ENCODE measurements at regions not wholly inside any gene's neighbourhood (a gene's known extent, or its start where the extent isn't known, plus 50 kb on each side); places are given as distances from the start of the nearest gene placed in this dataset.

- Histone ChIP-seq H3K4me3 (replicated peaks in 1 of 3; ENCODE audit: insufficient read depth in 1 of 3, low read depth in 2 of 3, low read length in 3 of 3) (no peak overlapping the region), H3K36me3 (replicated peaks in 1 of 2; ENCODE audit: control insufficient read depth in 1 of 2, insufficient read depth in 2 of 2, low read length in 2 of 2) (no peaks in the 10 kb centered on the region), H3K9me3 (ENCODE audit: low read length) (no peaks in the 10 kb centered on the region), H3K27me3 (ENCODE audit: control insufficient read depth in 1 of 2, insufficient read depth in 2 of 2, low read length in 2 of 2) (peaks cover 2 to 31% of the 10 kb centered on the region in 2 experiments), H3K4me1 (ENCODE audit: insufficient read depth, low read length) (peaks cover 10% of the 10 kb centered on the region), H2AFZ (ENCODE audit: low read length) (no peak overlapping the region), H3K79me2 (ENCODE audit: insufficient read depth, low read length) (no peaks in the 10 kb centered on the region), H4K20me1 (ENCODE audit: insufficient read depth, low read length) (no peaks in the 10 kb centered on the region), H3K4me2 (ENCODE audit: low read depth, low read length) (no peak overlapping the region), H3K27ac (ENCODE audit: extremely low read length, insufficient read depth, low read length) (no peak overlapping the region), H3K9ac (ENCODE audit: insufficient read depth, low read depth, low read length) (no peak overlapping the region)
- no TSS peak for BruUV-seq (replicated peaks)
- 3% methylated on average over 4 of the region's 4 CpGs for WGBS (ENCODE audit: low lambda C conversion rate)
- CTCF ChIA-PET (ENCODE audit: low intra/inter-chr PET ratio, low total read pairs): no interaction called here
- no peak for FAIRE-seq
- intact Hi-C loops (cut with micrococcal nuclease; ENCODE audit: unreplicated experiment): no loop called here
- POLR2A ChIA-PET: no interaction called here
- TF ChIP-seq FOXP4 (CRISPR knock-in tag; IDR thresholded peaks at IDR 0.05) (no peak), FOXK2 (IDR thresholded peaks at IDR 0.05) (no peak), ZNF512 (CRISPR knock-in tag; IDR thresholded peaks at IDR 0.05) (no peak), MLX (CRISPR knock-in tag; IDR thresholded peaks at IDR 0.05) (no peak), LCORL (IDR thresholded peaks at IDR 0.05) (no peak), LCORL (CRISPR knock-in tag; IDR thresholded peaks at IDR 0.05) (no peak), ZBTB20 (CRISPR knock-in tag; IDR thresholded peaks at IDR 0.05; ENCODE audit: borderline replicate concordance, low read depth) (no peak), RAD51 (IDR thresholded peaks at IDR 0.05; ENCODE audit: borderline replicate concordance) (no peak), ZBTB43 (CRISPR knock-in tag; conservative IDR thresholded peaks at IDR 0.05) (no peak), ZNF224 (CRISPR knock-in tag; IDR thresholded peaks at IDR 0.05) (no peak), PAXIP1 (CRISPR knock-in tag; conservative IDR thresholded peaks at IDR 0.05) (no peak)
- no peak for ATAC-seq
- in situ Hi-C loops (cut with HindIII; ENCODE audit: extremely low pct_ligation_motif_present, low pct_unique_long_range_greater_than_20kb): loop anchor here (25.0 kb wide), 1 partner anchor 96 kb away; the partner anchor contains the start of gene ALX4
- no peak for DNase-seq (ENCODE audit: low spot score)
Observed at GRCh38 chr11:44408141-44408540, 98.2 kb upstream of the ALX4 start.
